CD4-positive, alpha-beta T cell treated with Interleukin-21 for 1 hour (primary cell): ENCODE measurements at regions not wholly inside any gene's neighbourhood (a gene's known extent, or its start where the extent isn't known, plus 50 kb on each side); places are given as distances from the start of the nearest gene placed in this dataset.
A peak's percentile ranks its signal among the peaks of the same experiment; 100 is the strongest.

ENCODE experiments used
- DNase-seq: peaks from one replicate; pipeline ENCODE4 v3.0.0-alpha.2; 2020

DNA sequence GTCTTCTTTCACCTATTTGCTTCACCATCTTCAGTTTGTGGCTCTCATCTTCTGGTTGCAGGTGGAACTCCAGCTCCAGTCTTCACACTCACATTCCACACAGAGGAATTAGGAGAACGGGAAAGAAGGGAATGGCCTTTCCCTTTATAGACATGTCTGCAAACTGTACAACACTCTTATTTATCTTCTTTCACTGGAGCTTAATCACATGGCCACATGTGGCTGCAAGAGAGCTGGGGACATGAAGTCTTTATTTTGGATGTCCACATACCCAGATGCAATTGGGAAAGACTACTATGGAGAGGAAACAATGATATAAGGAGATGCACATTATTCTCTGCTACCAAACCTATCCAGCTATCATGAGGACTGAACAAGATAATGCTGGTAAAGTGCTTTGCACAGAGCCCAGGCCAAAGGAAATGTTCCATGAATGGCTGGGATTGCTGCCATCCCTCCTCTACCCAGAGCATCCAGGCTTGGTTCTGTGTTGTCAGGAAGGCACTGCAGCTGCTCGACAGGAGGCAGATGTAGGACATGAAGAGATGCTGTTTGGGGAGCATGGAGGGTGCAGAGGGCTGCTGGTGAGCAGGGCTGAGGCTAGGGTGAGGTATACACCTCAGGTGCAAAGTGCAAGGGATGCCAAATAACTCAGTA is 183.8 kb upstream of the TBX20 start:
- no peak for DNase-seq

DNA sequence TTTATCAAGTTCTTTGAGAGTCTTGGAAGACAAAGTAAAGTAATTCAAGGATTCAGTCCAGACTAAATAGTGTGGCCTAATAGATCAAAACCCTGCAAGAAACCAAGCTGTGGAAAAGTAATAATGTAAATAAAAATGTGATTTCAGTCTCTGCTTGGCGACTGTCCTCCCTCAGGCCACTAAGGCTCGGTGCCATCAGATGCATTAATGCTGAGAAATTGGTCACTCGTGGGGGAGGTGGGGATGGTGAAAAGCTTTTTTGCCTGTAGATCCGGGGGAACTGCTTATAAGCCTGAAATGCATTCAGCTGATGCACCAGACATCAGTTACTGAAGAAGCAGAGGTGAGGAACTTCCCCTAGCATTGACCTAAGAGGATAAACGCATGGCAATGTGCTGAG is 182.6 kb upstream of the TBX20 start:
- DNase-seq: no peak

DNA sequence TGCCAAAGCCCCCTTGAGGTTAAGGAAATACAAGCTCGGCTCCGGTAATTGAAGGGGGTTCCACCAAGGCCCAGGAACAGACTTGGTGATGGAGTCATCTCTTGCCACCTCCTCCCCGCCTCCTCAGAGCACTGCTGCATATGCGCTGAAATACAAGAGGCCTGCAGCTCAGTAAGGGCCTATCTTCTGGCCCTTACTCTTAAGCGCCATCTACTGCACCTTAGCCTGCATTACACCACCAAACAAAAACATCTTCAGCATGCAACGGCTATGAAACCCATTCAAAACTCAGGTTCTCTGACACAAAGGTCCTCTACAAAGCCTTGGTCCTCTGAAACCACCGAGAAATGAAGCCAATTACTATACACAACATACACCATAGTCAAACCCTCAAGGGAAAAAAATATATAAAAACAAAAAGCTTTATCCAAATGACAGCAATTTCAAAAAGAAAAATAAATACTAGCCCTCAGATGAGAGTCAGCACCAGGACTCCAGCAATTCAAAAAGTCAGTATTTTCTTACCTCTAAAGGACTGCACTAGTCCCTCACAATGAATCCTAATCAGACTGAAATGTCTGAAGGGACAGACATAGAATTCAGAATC is 176.8 kb upstream of the TBX20 start:
- no peak for DNase-seq

DNA sequence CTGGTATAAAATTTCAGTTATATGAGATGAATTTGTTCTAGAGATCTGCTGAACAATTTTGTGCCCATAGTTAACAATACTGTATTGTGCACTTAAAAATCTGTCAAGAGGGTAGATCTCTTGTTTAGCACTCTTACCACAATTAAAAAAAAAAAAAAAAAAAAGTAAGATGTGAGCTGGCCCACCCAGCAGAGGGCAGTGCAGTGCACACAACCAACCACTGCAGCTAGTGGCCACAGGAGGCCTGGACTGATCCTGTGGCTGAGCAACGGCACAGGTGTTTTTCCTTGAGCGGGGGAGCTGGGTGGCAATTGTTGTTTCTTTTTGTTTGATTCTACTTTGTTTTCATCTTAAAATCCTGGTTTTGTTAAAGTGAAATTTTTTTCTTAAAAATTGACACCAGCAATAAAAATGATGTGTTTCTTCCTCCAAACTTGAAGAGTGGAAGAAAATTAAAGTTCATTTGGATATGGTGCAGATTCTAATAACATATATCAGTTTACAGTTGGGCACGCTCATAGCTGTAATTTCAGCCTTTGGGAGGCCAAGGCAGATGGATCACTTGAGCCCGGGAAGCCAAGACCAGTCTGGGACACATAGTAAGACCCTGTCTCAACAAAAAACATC is 171.1 kb upstream of the TBX20 start:
- peak; percentile 57 for DNase-seq

DNA sequence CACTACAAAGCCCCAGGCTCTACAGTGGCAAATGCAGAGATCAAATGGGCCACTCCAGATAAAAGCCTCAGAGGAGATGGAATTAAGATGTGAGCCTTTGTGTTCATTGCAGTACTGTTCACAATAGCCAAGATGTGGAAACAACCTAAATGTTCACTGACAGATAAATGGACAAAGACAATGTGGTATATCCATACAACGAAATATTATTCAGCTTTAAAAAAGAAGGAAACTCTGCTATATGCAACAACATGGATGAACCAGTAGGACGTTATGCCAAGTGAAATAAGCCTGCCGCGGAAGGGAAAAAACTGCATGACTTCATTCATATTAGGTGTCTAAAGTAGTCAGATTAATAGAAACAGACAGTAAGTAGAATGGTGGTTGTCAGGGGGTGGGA is 170.5 kb upstream of the TBX20 start:
- no peak for DNase-seq

DNA sequence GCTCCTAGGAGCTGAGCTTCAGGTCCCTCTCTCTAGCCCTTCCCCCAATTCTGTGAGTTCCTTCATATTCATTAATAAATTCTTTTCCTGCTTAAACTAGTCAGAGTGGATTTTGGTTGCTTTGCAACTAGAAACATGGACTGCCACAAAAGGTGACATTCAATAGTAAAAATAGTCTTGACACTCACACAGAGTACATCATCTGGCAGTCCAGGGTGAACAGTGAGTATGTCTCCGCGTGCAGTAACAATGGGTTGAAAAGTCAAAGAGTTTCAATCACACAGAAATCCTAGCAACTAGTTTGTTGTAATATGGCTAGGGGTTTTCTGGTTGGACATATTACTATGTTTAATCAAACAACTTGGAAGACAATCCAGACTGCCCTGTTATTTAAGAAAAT is 168.8 kb upstream of the TBX20 start:
- no peak for DNase-seq

DNA sequence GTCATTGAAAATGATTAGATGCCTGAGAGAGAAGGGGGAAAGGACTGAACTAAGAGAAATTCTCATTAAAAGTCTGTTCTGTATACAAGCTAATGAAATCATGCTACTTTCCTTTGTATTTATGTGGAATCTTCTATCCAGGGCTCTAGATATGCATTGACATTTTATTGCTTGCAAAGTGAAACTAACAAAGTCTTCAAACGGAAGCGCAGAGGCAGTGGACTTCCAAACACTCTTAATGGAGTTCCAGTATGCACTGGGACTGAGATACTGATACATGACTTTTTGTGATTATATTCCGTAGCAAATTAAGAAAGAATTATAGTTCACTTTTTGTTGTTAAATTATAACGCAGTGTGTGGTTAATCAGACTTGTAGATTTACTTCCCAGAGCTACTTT is 166.8 kb upstream of the TBX20 start:
- no peak for DNase-seq

DNA sequence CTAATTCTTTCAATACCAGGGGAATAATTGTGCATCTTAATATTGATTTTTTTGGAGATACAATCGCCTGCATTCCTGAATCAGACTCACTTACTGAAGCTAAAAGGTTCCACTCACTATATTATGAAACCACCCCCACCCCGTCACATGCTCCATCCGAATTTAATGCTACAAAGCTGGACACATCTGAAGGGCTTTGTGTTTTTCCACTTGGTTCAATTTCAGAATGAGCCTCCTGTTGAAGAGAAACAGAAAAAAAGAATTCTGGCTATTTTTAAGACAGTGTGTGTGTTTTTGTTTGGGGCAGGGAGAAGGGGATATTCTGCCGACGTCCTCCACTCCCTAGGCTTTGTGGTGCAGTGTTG is 165.5 kb upstream of the TBX20 start:
- no peak for DNase-seq

DNA sequence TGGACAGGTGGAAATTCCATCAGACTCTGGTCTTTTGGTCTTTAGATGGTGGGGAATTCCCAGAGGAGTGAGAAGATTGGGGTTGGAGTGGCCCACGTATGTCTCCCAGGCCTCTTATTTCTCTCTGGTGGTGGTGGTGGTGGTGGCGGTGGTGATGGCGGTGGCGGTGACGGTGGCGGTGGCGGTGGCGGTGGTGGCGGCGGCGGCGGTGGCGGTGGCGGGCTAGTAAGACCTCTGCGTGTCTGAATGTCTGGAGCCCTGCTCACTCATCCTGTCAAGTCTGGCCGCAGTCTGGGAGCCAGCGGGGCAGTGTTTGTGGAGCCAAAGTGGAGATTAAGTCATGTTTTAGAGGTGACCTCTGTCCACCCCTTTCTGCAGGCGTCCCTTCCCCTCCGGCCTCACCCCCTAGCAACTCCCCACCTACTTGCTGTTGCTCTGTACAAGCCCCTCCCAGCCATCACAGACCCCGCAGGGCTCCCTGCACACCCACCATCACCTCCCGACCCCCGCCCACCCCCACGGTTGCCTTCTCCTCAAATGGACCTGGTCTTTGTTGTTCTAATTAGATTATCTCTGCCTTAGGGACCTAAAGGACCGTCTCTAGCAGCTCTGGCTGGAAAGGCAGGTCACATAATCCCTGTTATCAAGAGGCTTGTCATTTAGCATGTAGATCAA is 165.0 kb upstream of the TBX20 start:
- no peak for DNase-seq

DNA sequence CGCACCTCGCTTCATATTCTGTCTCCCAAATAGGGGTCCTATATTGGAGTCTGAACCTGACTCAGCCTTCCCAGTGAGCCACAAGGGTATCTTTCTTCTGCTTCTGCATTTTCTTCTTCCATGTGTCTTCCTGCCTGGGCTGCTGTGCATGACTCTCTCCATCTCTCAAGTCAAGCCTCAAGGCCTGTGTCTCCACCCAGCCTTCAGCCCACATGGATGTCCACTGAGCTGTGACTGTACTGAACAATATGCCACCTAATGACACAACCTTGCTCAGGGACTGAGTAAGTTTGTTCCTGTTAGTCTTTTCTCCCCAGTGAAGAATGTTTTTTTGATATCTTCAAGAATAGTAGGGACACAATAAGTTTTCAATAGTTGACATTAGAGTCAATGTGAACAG is 162.7 kb upstream of the TBX20 start:
- no peak for DNase-seq

DNA sequence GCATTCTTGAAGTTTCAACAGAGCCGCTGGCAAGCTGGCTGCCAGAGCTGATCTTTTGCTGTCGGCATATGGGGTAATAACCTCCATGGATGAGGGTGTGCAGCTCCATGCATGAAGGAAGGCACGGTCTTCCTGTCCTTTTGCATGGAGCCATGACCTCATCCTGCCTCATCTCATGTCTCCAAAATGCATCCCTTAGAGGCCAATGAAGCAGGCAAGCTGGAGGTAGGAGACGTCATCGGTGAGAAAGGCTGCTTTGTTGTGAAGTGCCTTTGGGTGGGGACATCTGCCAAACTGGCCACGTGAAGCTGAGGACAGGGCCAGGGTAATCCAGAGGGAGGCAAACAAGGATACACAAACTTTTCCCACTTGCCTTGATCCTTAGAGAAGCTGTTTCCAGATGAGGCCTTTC is 161.5 kb upstream of the TBX20 start:
- DNase-seq: no peak

DNA sequence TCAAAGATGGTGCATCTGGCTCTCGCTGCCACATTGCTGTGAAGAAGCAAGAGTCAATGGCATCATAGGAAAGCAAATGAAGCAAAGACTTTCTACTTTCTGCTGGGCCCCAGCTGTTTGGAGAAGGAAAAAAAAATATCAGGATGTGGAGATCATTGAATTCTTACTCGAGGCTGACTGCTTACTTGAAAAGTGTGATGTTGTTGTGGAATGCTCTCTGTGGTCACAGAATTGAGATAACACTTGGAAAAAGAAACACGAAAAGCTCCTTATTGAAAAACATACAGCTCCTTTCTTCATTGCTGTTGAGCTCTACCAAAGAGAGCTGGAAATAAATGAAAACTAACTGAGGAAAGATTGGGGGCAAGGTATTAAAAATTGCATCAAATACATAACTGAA is 157.4 kb upstream of the TBX20 start:
- DNase-seq: no peak

DNA sequence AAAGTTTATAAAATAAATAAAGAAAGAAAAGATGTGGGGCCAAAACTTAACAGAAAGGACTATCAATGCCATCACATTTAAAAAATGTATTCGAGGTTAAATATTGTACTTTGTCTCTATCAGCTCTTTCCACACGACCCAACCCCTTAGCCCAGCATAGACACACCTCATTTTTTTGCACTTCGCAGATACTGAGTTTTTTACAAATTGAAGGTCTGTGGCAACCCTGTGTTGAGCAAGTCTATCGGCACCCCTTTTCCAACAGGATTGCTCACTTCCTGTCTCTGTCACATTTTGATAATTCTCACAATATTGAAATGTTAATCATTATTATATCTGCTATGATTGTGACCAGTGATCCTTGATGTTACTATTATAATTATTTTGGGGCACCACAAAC is 151.6 kb upstream of the TBX20 start:
- no peak for DNase-seq

DNA sequence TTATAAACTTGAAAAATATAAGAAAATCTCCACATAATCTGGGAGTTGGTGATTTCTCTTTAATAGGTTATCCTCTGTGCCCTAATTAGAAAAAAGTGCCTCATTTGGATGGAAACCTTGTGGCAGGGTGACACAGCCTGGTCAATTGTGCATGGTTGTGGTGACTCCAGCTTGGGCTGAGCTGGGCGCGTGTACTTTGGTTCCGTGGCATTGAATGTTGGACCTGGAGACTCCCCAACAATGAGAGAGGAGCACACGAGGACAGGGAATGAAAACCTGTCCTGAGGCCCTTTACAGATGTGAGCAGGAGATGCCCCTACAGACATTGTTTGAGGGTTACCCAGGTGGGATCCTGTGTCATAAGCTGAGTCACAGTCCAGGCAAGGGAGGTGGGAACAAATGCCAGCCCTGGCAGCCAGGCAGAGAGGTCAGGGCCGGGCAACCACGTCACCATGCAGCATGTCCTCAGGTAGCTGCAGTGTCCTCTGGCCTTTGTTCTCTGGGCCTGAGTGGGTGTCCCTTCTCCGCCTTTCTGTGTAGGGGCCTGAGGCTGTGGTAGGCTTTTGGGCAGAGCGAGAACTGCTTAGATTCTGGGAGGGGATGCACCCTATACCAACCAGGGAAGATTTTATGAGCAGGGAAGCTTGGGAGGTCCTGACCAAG is 147.4 kb upstream of the TBX20 start:
- no peak for DNase-seq

DNA sequence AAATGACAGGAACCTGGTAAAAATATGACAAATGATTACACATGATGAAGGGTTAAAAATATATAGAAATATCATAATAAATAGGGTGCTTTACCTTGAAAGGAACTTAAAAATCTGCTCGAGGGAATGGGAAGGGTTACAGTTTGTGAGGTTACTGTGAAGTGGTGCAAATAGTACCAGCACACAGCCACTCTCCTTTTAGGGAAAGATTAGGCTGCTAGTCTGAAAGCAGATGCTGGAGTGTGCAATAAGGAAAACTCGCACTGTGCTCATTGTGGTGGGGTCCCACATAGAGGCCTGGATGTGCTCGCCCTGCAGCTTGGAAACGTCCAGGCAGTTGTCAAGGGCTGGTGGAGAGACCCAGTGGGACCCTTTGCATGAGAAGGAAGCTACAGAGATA is 145.9 kb upstream of the TBX20 start:
- no peak for DNase-seq

DNA sequence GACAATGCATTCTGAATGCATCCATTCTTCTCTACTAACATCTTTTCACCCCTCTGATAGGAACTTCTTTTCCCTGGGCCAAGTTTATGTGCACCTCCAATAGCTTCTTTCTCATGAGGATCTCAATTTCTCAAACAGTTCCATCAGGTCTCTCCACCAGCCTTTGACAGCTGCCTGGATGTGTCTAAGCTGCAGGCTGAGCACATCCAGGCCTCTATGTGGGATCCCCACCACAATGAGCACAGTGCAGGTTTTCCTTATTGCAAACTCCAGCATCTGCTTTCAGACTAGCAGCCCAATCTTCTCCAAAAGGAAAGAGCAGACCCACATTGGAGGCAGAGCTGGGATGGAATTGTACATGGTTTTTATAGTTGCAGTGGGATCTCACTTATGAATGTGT is 145.3 kb upstream of the TBX20 start:
- DNase-seq: no peak

DNA sequence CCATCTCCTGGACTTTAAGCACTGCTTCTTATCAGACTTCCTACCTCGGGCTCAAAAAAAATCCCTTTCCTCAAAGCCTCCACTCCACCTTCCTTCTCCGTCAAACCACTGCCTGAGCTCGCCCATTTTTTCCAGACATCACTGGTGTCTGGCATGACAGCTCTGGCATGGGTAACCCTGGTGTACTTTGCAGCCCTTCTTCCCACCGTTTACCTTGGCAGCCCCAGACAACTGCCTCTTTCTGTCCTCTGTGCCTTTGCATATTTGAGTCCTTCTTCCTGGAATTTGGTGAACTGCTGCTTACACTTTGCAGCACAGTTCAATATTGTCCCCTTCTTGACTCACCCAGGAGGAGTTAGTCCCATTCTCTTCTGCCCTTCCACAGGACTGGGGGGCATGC is 144.6 kb upstream of the TBX20 start:
- DNase-seq: no peak

DNA sequence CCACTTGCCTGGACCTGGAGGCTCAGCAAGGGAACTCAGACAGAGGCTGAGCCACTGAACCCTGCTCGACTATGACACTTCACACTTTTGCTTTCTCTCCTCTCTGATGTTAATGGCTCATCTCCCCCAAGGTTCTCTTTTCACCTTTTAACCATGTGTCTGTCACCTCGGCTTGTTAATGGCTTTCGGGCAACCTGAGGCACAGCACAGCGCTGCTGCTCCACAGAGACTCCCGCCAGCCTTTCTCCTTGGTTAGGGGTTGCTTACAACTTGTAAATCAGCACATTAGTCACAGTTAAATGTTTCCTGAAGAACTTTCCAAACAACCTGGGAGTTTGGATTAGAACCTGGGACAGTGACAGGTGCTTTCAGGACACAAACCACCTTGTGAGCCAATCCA is 136.2 kb upstream of the TBX20 start:
- DNase-seq: no peak

DNA sequence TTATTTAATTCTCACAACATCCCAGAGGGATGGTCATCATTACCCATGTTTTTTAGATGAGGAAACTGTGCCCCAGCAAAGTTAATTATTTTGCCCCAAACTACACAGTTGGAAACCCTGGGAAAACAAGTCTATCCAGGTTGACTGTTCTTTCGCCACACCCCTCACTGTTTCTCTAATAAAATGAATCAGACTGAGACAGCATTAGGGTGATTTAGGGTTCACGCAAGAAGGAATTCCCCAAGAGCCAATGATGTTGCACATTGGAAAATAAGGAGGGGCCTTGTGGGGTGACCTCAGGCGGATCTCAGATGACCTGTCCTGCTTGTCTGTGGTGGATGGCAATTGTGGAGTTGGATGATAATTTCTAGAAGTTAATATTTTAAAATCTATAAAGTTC is 135.7 kb upstream of the TBX20 start:
- DNase-seq: no peak

DNA sequence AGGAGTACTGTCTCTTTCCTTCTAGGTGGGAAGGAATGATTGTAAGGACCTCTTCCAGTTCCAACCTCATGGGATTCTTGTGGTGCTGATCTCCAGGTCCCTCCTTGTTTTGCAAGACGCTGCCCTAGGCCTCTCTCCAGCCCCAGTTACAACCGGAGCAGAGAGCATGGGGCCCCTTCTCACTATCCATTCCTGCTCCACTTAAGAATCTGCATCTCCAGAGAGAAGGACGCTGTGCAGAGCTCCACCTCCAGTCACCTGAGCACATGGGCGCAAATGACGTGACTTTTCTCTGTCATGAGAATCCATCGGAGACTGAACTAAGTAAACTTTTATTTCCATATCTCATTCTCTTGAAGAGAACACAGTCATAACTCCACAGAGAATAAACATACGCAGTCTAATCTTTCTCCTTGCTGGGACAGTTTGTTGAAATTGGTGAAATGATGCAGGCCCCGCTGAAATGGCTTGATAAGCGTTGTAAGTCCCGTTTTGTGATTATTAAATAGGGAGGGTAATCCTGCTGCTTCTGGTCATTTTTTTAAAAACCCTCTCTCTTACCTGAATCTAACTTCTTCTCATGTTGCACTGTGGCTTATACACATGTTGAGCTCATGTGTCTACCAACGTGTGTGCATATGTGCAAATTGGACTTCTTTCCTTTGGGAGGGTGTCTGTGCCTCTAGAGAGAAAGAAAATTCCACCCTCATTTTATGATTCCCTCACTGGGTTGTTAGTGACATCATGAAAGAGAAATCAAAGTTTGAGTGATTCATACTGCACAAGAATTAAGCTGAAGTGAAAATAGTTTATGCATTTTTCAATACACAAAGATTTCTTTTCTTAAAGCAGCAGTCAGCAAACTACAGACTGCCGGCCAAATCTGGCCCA is 133.2 kb upstream of the TBX20 start:
- DNase-seq: no peak

DNA sequence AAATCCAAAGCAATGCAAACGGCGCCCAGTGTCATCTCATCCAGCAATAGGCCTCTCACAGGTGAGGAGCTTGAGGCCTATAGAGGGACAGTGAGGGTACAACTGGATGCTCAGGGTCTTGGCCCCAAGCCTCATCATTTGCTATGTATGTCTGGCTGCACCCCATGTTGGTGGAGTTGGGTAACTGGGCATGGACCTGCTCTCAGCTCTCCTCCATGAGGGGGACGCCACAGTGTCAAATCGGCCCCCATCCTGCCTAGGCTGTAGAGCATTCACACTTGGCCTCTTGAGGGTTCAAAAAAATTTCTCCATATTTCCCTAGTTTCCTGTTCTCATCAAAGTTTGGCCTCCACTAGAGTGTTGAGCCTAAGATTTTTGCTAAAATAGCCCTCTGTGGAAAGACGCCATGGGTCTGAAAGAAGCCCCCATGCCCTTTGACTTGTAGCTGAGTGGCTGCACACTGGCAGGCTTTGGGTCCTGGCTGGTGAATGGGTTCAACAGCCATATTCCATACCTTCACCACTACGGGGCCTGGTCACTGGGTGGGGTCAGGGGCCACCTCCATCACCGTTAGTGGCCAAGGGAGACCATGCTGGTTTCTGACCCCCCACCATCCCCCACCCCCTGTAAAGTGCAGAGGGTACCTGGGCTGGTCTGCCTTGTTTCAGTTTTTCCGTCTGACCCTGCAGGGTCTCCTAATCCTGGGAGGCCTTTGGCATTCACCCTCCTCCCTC is 132.3 kb upstream of the TBX20 start:
- no peak for DNase-seq
